GM13976 (cell line): ENCODE measurements at regions not wholly inside any gene's neighbourhood (a gene's known extent, or its start where the extent isn't known, plus 50 kb on each side); places are given as distances from the start of the nearest gene placed in this dataset.
"Not testable (repeated sequence)": the region's sequence is repeated elsewhere in the genome, so short reads cannot be mapped to it uniquely, and the experiment has no call there.

Experiments
- DNase-seq: peaks from one replicate; pipeline ENCODE4 v3.0.0; 2012; ENCODE audit warnings: low spot score
- CTCF ChIP-seq: IDR thresholded peaks from 2 replicates; pipeline ENCODE4 v1.5.1; 2012; ENCODE audit warnings: borderline replicate concordance, mild to moderate bottlenecking; ENCODE audit not compliant: insufficient read depth; ENCODE audit errors: extremely low read depth, missing control alignments, control extremely low read depth
- in situ Hi-C: fragments of 300-500 bp; cut with MboI; formaldehyde crosslinking; loops from one replicate; pipeline ENCODE4 v1.12.0; 2022; ENCODE audit warnings: low sequenced_read_pairs, mixed read lengths, inconsistent platforms; ENCODE audit not compliant: unreplicated experiment

GRCh38 chr22:26837784-26838470, 180.5 kb downstream of the MIAT start:
- in situ Hi-C loops: no loop called here
- no peak for DNase-seq
- TF ChIP-seq CTCF: no peak

- no peak for TF ChIP-seq CTCF
- DNase-seq: no peak
- in situ Hi-C loops: no loop called here
Observed at GRCh38 chr22:26838471-26838825, 181.1 kb downstream of the MIAT start.

- in situ Hi-C loops: no loop called here
- DNase-seq: no peak
- no peak for TF ChIP-seq CTCF
Observed at GRCh38 chr22:26839216-26839615, 181.8 kb downstream of the MIAT start.

GRCh38 chr22:26840770-26841169, 183.4 kb downstream of the MIAT start:
- DNase-seq, in situ Hi-C loops: not testable (repeated sequence)

- TF ChIP-seq CTCF: no peak
- in situ Hi-C loops: no loop called here
- DNase-seq: no peak
Observed at GRCh38 chr22:26842103-26842502, 184.7 kb downstream of the MIAT start.

GRCh38 chr22:26845021-26845743, 187.8 kb downstream of the MIAT start:
- DNase-seq: no peak
- in situ Hi-C loops: no loop called here
- no peak for TF ChIP-seq CTCF

- DNase-seq: no peak
- no peak for TF ChIP-seq CTCF
- in situ Hi-C loops: no loop called here
Observed at GRCh38 chr22:26846076-26846475, 188.7 kb downstream of the MIAT start.
